CD4-positive, alpha-beta memory T cell (primary cell): ENCODE measurements at regions not wholly inside any gene's neighbourhood (a gene's known extent, or its start where the extent isn't known, plus 50 kb on each side); places are given as distances from the start of the nearest gene placed in this dataset.

Experiments used
- CTCF ChIA-PET: fragments of 350-600 bp; sonication (Branson Sonifier 250); formaldehyde crosslinking; loops from one replicate; lab custom pipeline; 2021; ENCODE audit warnings: inconsistent platforms; ENCODE audit not compliant: partially characterized antibody; lab: Charles Lee
- POLR2A ChIA-PET: fragments of 350-600 bp; sonication (Branson Sonifier 250); formaldehyde crosslinking; loops from one replicate; lab custom pipeline; 2021; ENCODE audit not compliant: partially characterized antibody; lab: Charles Lee
- DNase-seq, 5 donors: peaks; one replicate each; pipeline versions ENCODE4 v3.0.0 to v3.0.0-alpha.2; 2020 to 2022; ENCODE audit warnings: mixed read lengths in 1 of 5
- H3K27ac ChIP-seq: one replicate; pipeline ENCODE4 v1.7.0; 2013; ENCODE audit warnings: low read depth, low read length
- H3K27me3 ChIP-seq: 2 replicates; pipeline ENCODE4 v1.7.0; 2013; ENCODE audit warnings: mild to moderate bottlenecking, low read length, moderate library complexity; ENCODE audit not compliant: insufficient read depth
- H3K36me3 ChIP-seq: 2 replicates; pipeline ENCODE4 v1.7.0; 2013; ENCODE audit warnings: mild to moderate bottlenecking, low read length, moderate library complexity; ENCODE audit not compliant: insufficient read depth
- H3K4me1 ChIP-seq: 2 replicates; pipeline ENCODE4 v1.7.0; 2013; ENCODE audit warnings: mild to moderate bottlenecking, low read length, moderate library complexity; ENCODE audit not compliant: insufficient read depth
- H3K4me3 ChIP-seq, 2 donors: one replicate each; pipeline ENCODE4 v1.7.0; 2013; ENCODE audit warnings: low read length in 2 of 2, mild to moderate bottlenecking in 1 of 2
- H3K9me3 ChIP-seq, 2 donors: one replicate each; pipeline ENCODE4 v1.7.0; 2013; ENCODE audit warnings: low read length in 2 of 2, control low read depth in 1 of 2; ENCODE audit not compliant: control insufficient read depth in 1 of 2
- H3K27ac Mint-ChIP-seq, 7 donors: one replicate each; pipeline ENCODE4 v1.8.0; 2020 to 2021; ENCODE audit warnings: mixed read lengths in 7 of 7, mild to moderate bottlenecking in 6 of 7, inconsistent platforms in 3 of 7, moderate library complexity in 3 of 7
- H3K27me3 Mint-ChIP-seq, 2 donors: one replicate each; pipeline ENCODE4 v1.8.0; 2020 to 2021; ENCODE audit warnings: mixed read lengths in 2 of 2
- H3K36me3 Mint-ChIP-seq, 2 donors: one replicate each; pipeline ENCODE4 v1.8.0; 2020 to 2021; ENCODE audit warnings: mixed read lengths in 2 of 2, inconsistent platforms in 1 of 2, mild to moderate bottlenecking in 1 of 2
- H3K4me1 Mint-ChIP-seq, 4 donors: one replicate each; pipeline ENCODE4 v1.8.0; 2020 to 2021; ENCODE audit warnings: mixed read lengths in 4 of 4, mild to moderate bottlenecking in 1 of 4
- H3K4me3 Mint-ChIP-seq, 8 donors: one replicate each; pipeline ENCODE4 v1.8.0; 2020 to 2021; ENCODE audit warnings: mixed read lengths in 8 of 8, mild to moderate bottlenecking in 7 of 8, moderate library complexity in 6 of 8, inconsistent platforms in 3 of 8
- H3K9me3 Mint-ChIP-seq, 8 donors: one replicate each; pipeline ENCODE4 v1.8.0; 2020 to 2021; ENCODE audit warnings: mixed read lengths in 8 of 8, mild to moderate bottlenecking in 5 of 8, inconsistent platforms in 3 of 8, moderate library complexity in 1 of 8
- intact Hi-C: fragments of 100-400 bp; cut with micrococcal nuclease; formaldehyde crosslinking; loops from one replicate; pipeline ENCODE4 v1.15.1; 2023

- Histone ChIP-seq H3K9me3 (no peaks in the 10 kb centered on the region), H3K36me3 (no peaks in the 10 kb centered on the region), H3K4me1 (no peaks in the 10 kb centered on the region), H3K4me3 (no peak overlapping the region), H3K27ac (no peak overlapping the region), H3K27me3 (no peaks in the 10 kb centered on the region)
- H3K36me3 Mint-ChIP-seq, result no peaks in the 10 kb centered on the region
- intact Hi-C loops, result no loop called here
- no peak overlapping the region for H3K27ac Mint-ChIP-seq
- POLR2A ChIA-PET, result no interaction called here
- CTCF ChIA-PET, result no interaction called here
- H3K4me1 Mint-ChIP-seq, result peaks cover 0 to 1% (median 0%) of the 10 kb centered on the region in 4 donors
- peaks cover 0 to 4% (median 0%) of the 10 kb centered on the region in 8 donors for H3K9me3 Mint-ChIP-seq
- DNase-seq, result no peak
- peaks cover 11 to 16% of the 10 kb centered on the region in 2 donors for H3K27me3 Mint-ChIP-seq
- no peak overlapping the region for H3K4me3 Mint-ChIP-seq
Observed at GRCh38 chr12:93202688-93203087, 175.0 kb upstream of the NUDT4 start.

GRCh38 chr12:93203361-93203760 is 174.4 kb upstream of the NUDT4 start:
- peaks cover 11 to 14% of the 10 kb centered on the region in 2 donors for H3K27me3 Mint-ChIP-seq
- H3K4me1 Mint-ChIP-seq, result peaks cover 0 to 1% (median 0%) of the 10 kb centered on the region in 4 donors
- H3K36me3 Mint-ChIP-seq, result no peaks in the 10 kb centered on the region

GRCh38 chr12:93204896-93205295 is 172.8 kb upstream of the NUDT4 start:
- H3K36me3 Mint-ChIP-seq, result no peaks in the 10 kb centered on the region

More at GRCh38 chr12:93203361-93203760, 174.4 kb upstream of the NUDT4 start:
- Histone ChIP-seq H3K9me3 (no peaks in the 10 kb centered on the region), H3K4me3 (no peak overlapping the region), H3K27me3 (no peaks in the 10 kb centered on the region), H3K4me1 (no peaks in the 10 kb centered on the region), H3K27ac (no peak overlapping the region), H3K36me3 (no peaks in the 10 kb centered on the region)
- Mint-ChIP-seq H3K9me3 (peaks cover 0 to 4% (median 0%) of the 10 kb centered on the region in 8 donors), H3K27ac (no peak overlapping the region), H3K4me3 (no peak overlapping the region)
- ChIA-PET CTCF (no interaction called here), POLR2A (no interaction called here)
- no peak for DNase-seq
- intact Hi-C loops, result no loop called here

GRCh38 chr12:93205361-93205760 is 172.4 kb upstream of the NUDT4 start:
- no peaks in the 10 kb centered on the region for H3K9me3 Mint-ChIP-seq
- no peaks in the 10 kb centered on the region for H3K27me3 ChIP-seq
- intact Hi-C loops, result no loop called here
- H3K27ac ChIP-seq, result no peak overlapping the region
- H3K4me1 Mint-ChIP-seq, result peaks cover 0 to 1% (median 0%) of the 10 kb centered on the region in 4 donors
- ChIA-PET CTCF (no interaction called here), POLR2A (no interaction called here)
- H3K4me3 Mint-ChIP-seq, result no peak overlapping the region
- no peaks in the 10 kb centered on the region for H3K36me3 ChIP-seq
- H3K27ac Mint-ChIP-seq, result no peak overlapping the region
- H3K27me3 Mint-ChIP-seq, result peaks cover 4 to 14% of the 10 kb centered on the region in 2 donors
- no peaks in the 10 kb centered on the region for H3K9me3 ChIP-seq
- no peak for DNase-seq
- no peaks in the 10 kb centered on the region for H3K36me3 Mint-ChIP-seq
- H3K4me3 ChIP-seq, result no peak overlapping the region
- H3K4me1 ChIP-seq, result no peaks in the 10 kb centered on the region

More at GRCh38 chr12:93204896-93205295, 172.8 kb upstream of the NUDT4 start:
- no peak overlapping the region for H3K27ac Mint-ChIP-seq
- intact Hi-C loops, result no loop called here
- no peaks in the 10 kb centered on the region for H3K9me3 Mint-ChIP-seq
- Histone ChIP-seq H3K4me3 (no peak overlapping the region), H3K9me3 (no peaks in the 10 kb centered on the region), H3K27ac (no peak overlapping the region), H3K4me1 (no peaks in the 10 kb centered on the region), H3K36me3 (no peaks in the 10 kb centered on the region), H3K27me3 (no peaks in the 10 kb centered on the region)
- no peak overlapping the region for H3K4me3 Mint-ChIP-seq
- ChIA-PET POLR2A (no interaction called here), CTCF (no interaction called here)
- H3K4me1 Mint-ChIP-seq, result peaks cover 0 to 1% (median 0%) of the 10 kb centered on the region in 4 donors
- H3K27me3 Mint-ChIP-seq, result peaks cover 7 to 16% of the 10 kb centered on the region in 2 donors
- no peak for DNase-seq

GRCh38 chr12:93208011-93208410 is 169.7 kb upstream of the NUDT4 start:
- H3K27ac Mint-ChIP-seq, result no peak overlapping the region
- H3K4me1 Mint-ChIP-seq, result no peaks in the 10 kb centered on the region
- Histone ChIP-seq H3K4me1 (no peaks in the 10 kb centered on the region), H3K4me3 (no peak overlapping the region), H3K9me3 (no peaks in the 10 kb centered on the region), H3K27ac (no peak overlapping the region), H3K27me3 (no peaks in the 10 kb centered on the region), H3K36me3 (no peaks in the 10 kb centered on the region)
- CTCF ChIA-PET, result interaction anchor here (0.7 kb wide), 1 partner anchor 110 kb away, joined by 3 read pairs; no protein-coding TSS in a partner anchor
- no peak overlapping the region for H3K4me3 Mint-ChIP-seq
- intact Hi-C loops, result no loop called here
- H3K27me3 Mint-ChIP-seq, result peaks cover 0 to 6% of the 10 kb centered on the region in 2 donors
- POLR2A ChIA-PET, result no interaction called here
- no peaks in the 10 kb centered on the region for H3K36me3 Mint-ChIP-seq
- peaks cover 0 to 3% (median 0%) of the 10 kb centered on the region in 8 donors for H3K9me3 Mint-ChIP-seq
- DNase-seq, result no peak

- Mint-ChIP-seq H3K9me3 (peaks cover 0 to 5% (median 0%) of the 10 kb centered on the region in 8 donors), H3K27ac (no peak overlapping the region), H3K27me3 (peaks cover 5 to 8% of the 10 kb centered on the region in 2 donors), H3K36me3 (no peaks in the 10 kb centered on the region), H3K4me1 (no peaks in the 10 kb centered on the region), H3K4me3 (no peak overlapping the region)
- intact Hi-C loops, result no loop called here
- H3K4me1 ChIP-seq, result no peaks in the 10 kb centered on the region
- H3K36me3 ChIP-seq, result no peaks in the 10 kb centered on the region
- ChIA-PET POLR2A (no interaction called here), CTCF (no interaction called here)
- H3K27ac ChIP-seq, result no peak overlapping the region
- H3K4me3 ChIP-seq, result no peak overlapping the region
- no peaks in the 10 kb centered on the region for H3K27me3 ChIP-seq
- DNase-seq, result no peak
- no peaks in the 10 kb centered on the region for H3K9me3 ChIP-seq
Observed at GRCh38 chr12:93214523-93215289, 163.0 kb upstream of the NUDT4 start.

- H3K4me3 Mint-ChIP-seq, result no peak overlapping the region
- intact Hi-C loops, result no loop called here
- DNase-seq, result no peak
- H3K27me3 Mint-ChIP-seq, result peaks cover 4 to 8% of the 10 kb centered on the region in 2 donors
- H3K36me3 ChIP-seq, result no peaks in the 10 kb centered on the region
- no peaks in the 10 kb centered on the region for H3K36me3 Mint-ChIP-seq
- H3K4me1 Mint-ChIP-seq, result no peaks in the 10 kb centered on the region
- H3K9me3 Mint-ChIP-seq, result peaks cover 0 to 5% (median 0%) of the 10 kb centered on the region in 8 donors
- H3K9me3 ChIP-seq, result no peaks in the 10 kb centered on the region
- no peaks in the 10 kb centered on the region for H3K4me1 ChIP-seq
- no peaks in the 10 kb centered on the region for H3K27me3 ChIP-seq
- ChIA-PET POLR2A (no interaction called here), CTCF (no interaction called here)
- no peak overlapping the region for H3K4me3 ChIP-seq
- H3K27ac ChIP-seq, result no peak overlapping the region
- no peak overlapping the region for H3K27ac Mint-ChIP-seq
Observed at GRCh38 chr12:93215290-93215678, 162.4 kb upstream of the NUDT4 start.
